Ascending aorta (tissue), 2 donors: ENCODE measurements at regions not wholly inside any gene's neighbourhood (a gene's known extent, or its start where the extent isn't known, plus 50 kb on each side); places are given as distances from the start of the nearest gene placed in this dataset.

Experiments
- DNase-seq, 2 donors: peaks; one replicate each; pipeline ENCODE4 v3.0.0-alpha.2; 2019; ENCODE audit warnings: low spot score in 2 of 2
- H3K27ac ChIP-seq, 2 donors: fragments of 200-600 bp; sonication (generic); one replicate each; pipeline ENCODE4 v1.5.1; 2016 to 2017; ENCODE audit warnings: mild to moderate bottlenecking in 1 of 2
- H3K27me3 ChIP-seq: fragments of 200-600 bp; sonication (generic); one replicate; pipeline ENCODE4 v1.5.1; 2017
- H3K36me3 ChIP-seq, 2 donors: fragments of 200-600 bp; sonication (generic); one replicate each; pipeline ENCODE4 v1.5.1; 2016
- H3K4me1 ChIP-seq, 2 donors: fragments of 200-600 bp; sonication (generic); one replicate each; pipeline ENCODE4 v1.5.1; 2016 to 2017; ENCODE audit warnings: mild to moderate bottlenecking in 1 of 2
- H3K4me3 ChIP-seq, 2 donors: fragments of 200-600 bp; sonication (generic); one replicate each; pipeline ENCODE4 v1.5.1; 2016 to 2017; ENCODE audit warnings: mild to moderate bottlenecking in 1 of 2
- H3K9me3 ChIP-seq, 2 donors: fragments of 200-600 bp; sonication (generic); one replicate each; pipeline ENCODE4 v1.5.1; 2016
- intact Hi-C: fragments of 100-400 bp; cut with DNase I; formaldehyde crosslinking; loops from one replicate; pipeline ENCODE4 v1.15.1; 2023
- TF ChIP-seq, protein P1 (sequence below), 3 experiments: fragments of 200-600 bp in 2 of 3; fragments of 450-650 bp in 1 of 3; sonication (generic) in 2 of 3; IDR thresholded peaks; one replicate each; pipeline ENCODE4 v1.5.1; 2016 to 2019; ENCODE audit warnings: antibody characterized with exemption in 3 of 3, mild to moderate bottlenecking in 1 of 3, moderate library complexity in 1 of 3

DNA sequence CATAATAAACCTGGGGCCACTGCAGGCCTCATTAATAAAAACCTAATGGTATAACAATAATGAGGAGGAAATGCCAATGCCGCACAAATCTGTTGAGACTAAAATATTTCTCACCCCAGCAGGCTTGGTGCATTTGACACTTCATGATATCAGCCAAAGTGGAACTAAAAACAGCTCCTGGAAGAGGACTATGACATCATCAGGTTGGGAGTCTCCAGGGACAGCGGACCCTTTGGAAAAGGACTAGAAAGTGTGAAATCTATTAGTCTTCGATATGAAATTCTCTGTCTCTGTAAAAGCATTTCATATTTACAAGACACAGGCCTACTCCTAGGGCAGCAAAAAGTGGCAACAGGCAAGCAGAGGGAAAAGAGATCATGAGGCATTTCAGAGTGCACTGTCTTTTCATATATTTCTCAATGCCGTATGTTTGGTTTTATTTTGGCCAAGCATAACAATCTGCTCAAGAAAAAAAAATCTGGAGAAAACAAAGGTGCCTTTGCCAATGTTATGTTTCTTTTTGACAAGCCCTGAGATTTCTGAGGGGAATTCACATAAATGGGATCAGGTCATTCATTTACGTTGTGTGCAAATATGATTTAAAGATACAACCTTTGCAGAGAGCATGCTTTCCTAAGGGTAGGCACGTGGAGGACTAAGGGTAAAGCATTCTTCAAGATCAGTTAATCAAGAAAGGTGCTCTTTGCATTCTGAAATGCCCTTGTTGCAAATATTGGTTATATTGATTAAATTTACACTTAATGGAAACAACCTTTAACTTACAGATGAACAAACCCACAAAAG is 580.9 kb upstream of the TMEFF2 start:
- H3K27ac ChIP-seq, result no peak overlapping the region

DNA sequence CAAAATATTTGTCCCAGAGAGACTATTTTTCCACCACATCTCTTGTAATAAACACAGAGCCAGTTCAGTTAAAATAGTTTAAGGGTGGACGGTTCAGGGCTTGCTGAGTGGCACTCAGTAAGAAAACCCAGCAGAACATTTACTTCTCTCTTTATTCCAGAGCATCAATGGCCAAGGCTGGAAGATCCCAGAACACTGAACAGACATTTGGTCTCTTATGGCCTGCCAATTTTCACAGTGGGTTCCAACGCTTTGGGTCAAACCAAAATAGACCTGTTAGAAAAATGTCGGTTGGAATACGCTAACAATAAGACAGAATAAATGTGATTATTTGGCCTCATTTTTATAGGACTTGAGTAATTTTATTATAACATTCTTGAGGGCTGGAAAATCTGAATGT is 580.3 kb upstream of the TMEFF2 start:
- TF ChIP-seq, protein P1, sequence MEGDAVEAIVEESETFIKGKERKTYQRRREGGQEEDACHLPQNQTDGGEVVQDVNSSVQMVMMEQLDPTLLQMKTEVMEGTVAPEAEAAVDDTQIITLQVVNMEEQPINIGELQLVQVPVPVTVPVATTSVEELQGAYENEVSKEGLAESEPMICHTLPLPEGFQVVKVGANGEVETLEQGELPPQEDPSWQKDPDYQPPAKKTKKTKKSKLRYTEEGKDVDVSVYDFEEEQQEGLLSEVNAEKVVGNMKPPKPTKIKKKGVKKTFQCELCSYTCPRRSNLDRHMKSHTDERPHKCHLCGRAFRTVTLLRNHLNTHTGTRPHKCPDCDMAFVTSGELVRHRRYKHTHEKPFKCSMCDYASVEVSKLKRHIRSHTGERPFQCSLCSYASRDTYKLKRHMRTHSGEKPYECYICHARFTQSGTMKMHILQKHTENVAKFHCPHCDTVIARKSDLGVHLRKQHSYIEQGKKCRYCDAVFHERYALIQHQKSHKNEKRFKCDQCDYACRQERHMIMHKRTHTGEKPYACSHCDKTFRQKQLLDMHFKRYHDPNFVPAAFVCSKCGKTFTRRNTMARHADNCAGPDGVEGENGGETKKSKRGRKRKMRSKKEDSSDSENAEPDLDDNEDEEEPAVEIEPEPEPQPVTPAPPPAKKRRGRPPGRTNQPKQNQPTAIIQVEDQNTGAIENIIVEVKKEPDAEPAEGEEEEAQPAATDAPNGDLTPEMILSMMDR (IDR thresholded peaks at IDR 0.05), result no peak
- Histone ChIP-seq H3K4me3 (no peak overlapping the region), H3K9me3 (no peaks in the 10 kb centered on the region), H3K4me1 (no peaks in the 10 kb centered on the region), H3K27me3 (no peaks in the 10 kb centered on the region), H3K27ac (no peak overlapping the region), H3K36me3 (no peaks in the 10 kb centered on the region)
- DNase-seq, result no peak
- intact Hi-C loops, result no loop called here

More for the DNA sequence above, 580.9 kb upstream of the TMEFF2 start:
- TF ChIP-seq, protein P1 (IDR thresholded peaks at IDR 0.05), result no peak
- intact Hi-C loops, result no loop called here
- Histone ChIP-seq H3K27me3 (no peaks in the 10 kb centered on the region), H3K4me3 (no peak overlapping the region), H3K4me1 (no peaks in the 10 kb centered on the region), H3K9me3 (no peaks in the 10 kb centered on the region), H3K36me3 (no peaks in the 10 kb centered on the region)
- DNase-seq, result no peak

DNA sequence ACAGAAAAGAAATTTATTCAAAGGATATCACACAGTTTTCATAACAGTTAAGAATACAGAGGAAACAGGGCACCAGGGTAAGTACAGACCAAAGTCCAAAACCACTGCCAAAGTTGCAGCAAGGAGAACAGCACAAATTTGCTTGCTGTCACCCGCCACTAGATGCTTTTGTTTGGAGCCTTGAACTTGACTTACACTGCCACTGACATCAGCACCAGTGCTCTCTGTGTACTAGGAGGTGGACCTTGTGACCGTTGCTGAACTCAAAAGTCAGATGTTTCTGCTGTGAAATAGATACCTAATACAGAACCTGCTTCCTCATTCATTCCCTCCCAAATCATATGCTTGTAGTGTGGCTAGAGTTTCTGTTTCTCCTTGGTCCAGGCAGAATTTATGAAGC is 578.3 kb upstream of the TMEFF2 start:
- H3K27me3 ChIP-seq, result no peaks in the 10 kb centered on the region
- no peaks in the 10 kb centered on the region for H3K36me3 ChIP-seq
- H3K4me1 ChIP-seq, result no peaks in the 10 kb centered on the region
- no peaks in the 10 kb centered on the region for H3K9me3 ChIP-seq
- intact Hi-C loops, result no loop called here
- DNase-seq, result no peak
- TF ChIP-seq, protein P1 (IDR thresholded peaks at IDR 0.05), result no peak
- no peak overlapping the region for H3K4me3 ChIP-seq
- H3K27ac ChIP-seq, result no peak overlapping the region

DNA sequence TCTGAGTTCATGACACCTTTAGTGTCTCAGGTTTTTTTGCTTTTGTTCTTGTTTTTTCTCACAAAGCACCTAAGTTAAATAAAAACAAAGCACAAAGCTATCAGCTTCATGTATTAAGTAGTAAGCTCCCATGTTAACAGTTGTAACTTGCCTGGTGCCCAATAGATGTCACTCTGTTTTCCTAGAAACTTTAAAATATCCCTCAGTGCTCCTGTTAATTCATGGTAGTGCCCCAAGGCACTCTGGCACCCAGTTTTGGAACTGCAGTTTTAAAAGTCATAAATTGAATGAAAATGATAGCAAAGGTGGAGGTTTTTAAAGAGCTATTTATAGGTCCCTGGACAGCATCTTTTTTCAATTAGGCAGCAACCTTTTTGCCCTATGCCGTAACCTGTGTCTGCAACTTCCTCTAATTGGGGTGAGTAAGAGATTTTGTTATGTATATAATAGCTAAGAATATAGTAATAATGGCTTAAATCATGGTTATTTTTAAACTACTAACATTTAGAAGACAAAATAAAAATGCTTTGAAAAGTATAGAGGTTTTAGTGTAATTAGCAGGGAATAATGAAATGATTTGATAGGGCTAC is 555.0 kb upstream of the TMEFF2 start:
- no peaks in the 10 kb centered on the region for H3K27me3 ChIP-seq
- TF ChIP-seq, protein P1 (IDR thresholded peaks at IDR 0.05), result no peak
- no peaks in the 10 kb centered on the region for H3K4me1 ChIP-seq
- DNase-seq, result no peak
- H3K27ac ChIP-seq, result no peak overlapping the region
- no peaks in the 10 kb centered on the region for H3K9me3 ChIP-seq
- H3K36me3 ChIP-seq, result no peaks in the 10 kb centered on the region
- H3K4me3 ChIP-seq, result no peak overlapping the region
- intact Hi-C loops, result no loop called here

DNA sequence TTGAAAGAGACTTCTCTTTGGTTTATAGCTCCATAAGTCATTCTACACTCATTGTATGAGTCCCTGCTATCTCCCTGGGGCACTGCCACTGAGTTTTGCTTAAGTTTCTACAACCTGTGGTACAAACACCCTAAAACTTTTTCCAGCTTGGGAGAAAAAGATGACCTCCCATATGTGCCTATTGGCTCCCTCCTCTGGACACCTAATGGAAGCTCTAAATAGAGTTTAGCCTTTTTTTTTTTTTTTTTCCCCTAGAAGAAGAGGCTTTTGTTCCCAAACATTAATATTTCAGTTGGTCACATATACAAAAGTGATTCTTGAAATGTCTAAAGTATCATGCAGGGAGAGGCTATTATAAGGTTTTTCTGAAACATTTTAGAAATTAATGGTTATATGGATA is 547.2 kb upstream of the TMEFF2 start:
- no peaks in the 10 kb centered on the region for H3K27me3 ChIP-seq
- H3K4me1 ChIP-seq, result no peaks in the 10 kb centered on the region
- TF ChIP-seq, protein P1 (IDR thresholded peaks at IDR 0.05), result no peak
- no peak overlapping the region for H3K27ac ChIP-seq
- DNase-seq, result no peak
- no peak overlapping the region for H3K4me3 ChIP-seq
- H3K9me3 ChIP-seq, result no peaks in the 10 kb centered on the region
- H3K36me3 ChIP-seq, result no peaks in the 10 kb centered on the region
- intact Hi-C loops, result no loop called here
